ENCODE measurements at regions not wholly inside any gene's neighbourhood (a gene's known extent, or its start where the extent isn't known, plus 50 kb on each side); places are given as distances from the start of the nearest gene placed in this dataset.

- H3K27ac ChIP-seq, result no peak overlapping the region
- TF ChIP-seq EP300 (IDR thresholded peaks at IDR 0.05) (no peak), POLR2AphosphoS5 (IDR thresholded peaks at IDR 0.05) (no peak), CTCF (IDR thresholded peaks at IDR 0.05) (no peak), POLR2A (IDR thresholded peaks at IDR 0.05) (no peak)
- no peaks in the 10 kb centered on the region for H3K36me3 ChIP-seq
- DNase-seq, result no peak
- H3K4me1 ChIP-seq, result no peaks in the 10 kb centered on the region
- H3K27me3 ChIP-seq, result no peaks in the 10 kb centered on the region
- no peak overlapping the region for H3K4me3 ChIP-seq
- H3K9me3 ChIP-seq, result no peaks in the 10 kb centered on the region
- 11 to 48% methylated on average over 1 of the region's 1 CpG for WGBS, 2 donors
- intact Hi-C loops (cut with DNase I), result no loop called here
These were observed 667.6 kb upstream of the ACVR2A start for GRCh38 chr2:147177071-147177857.

GRCh38 chr2:147174824-147175254 lies 670.0 kb upstream of the ACVR2A start:
- no peaks in the 10 kb centered on the region for H3K4me1 ChIP-seq
- WGBS, 2 donors, result 40 to 62% methylated on average over 2 of the region's 2 CpGs
- no peaks in the 10 kb centered on the region for H3K36me3 ChIP-seq
- no peak overlapping the region for H3K4me3 ChIP-seq
- DNase-seq, result no peak
- TF ChIP-seq POLR2AphosphoS5 (IDR thresholded peaks at IDR 0.05) (no peak), CTCF (IDR thresholded peaks at IDR 0.05) (no peak), EP300 (IDR thresholded peaks at IDR 0.05) (no peak), POLR2A (IDR thresholded peaks at IDR 0.05) (no peak)
- H3K27me3 ChIP-seq, result no peaks in the 10 kb centered on the region
- H3K9me3 ChIP-seq, result no peaks in the 10 kb centered on the region
- intact Hi-C loops (cut with DNase I), result no loop called here
- no peak overlapping the region for H3K27ac ChIP-seq

GRCh38 chr2:147173798-147174197 lies 671.0 kb upstream of the ACVR2A start:
- Histone ChIP-seq H3K9me3 (no peaks in the 10 kb centered on the region), H3K27ac (no peak overlapping the region), H3K27me3 (no peaks in the 10 kb centered on the region), H3K4me1 (no peaks in the 10 kb centered on the region), H3K36me3 (no peaks in the 10 kb centered on the region), H3K4me3 (no peak overlapping the region)
- 90 to 93% methylated on average over 2 of the region's 2 CpGs for WGBS, 2 donors
- DNase-seq, result no peak
- intact Hi-C loops (cut with DNase I), result no loop called here
- TF ChIP-seq EP300 (IDR thresholded peaks at IDR 0.05) (no peak), POLR2A (IDR thresholded peaks at IDR 0.05) (no peak), CTCF (IDR thresholded peaks at IDR 0.05) (no peak), POLR2AphosphoS5 (IDR thresholded peaks at IDR 0.05) (no peak)

- WGBS, 2 donors, result 64% methylated on average over 1 of the region's 1 CpG
- TF ChIP-seq CTCF (IDR thresholded peaks at IDR 0.05) (no peak), POLR2A (IDR thresholded peaks at IDR 0.05) (no peak), POLR2AphosphoS5 (IDR thresholded peaks at IDR 0.05) (no peak), EP300 (IDR thresholded peaks at IDR 0.05) (no peak)
- no peaks in the 10 kb centered on the region for H3K9me3 ChIP-seq
- no peaks in the 10 kb centered on the region for H3K36me3 ChIP-seq
- intact Hi-C loops (cut with DNase I), result no loop called here
- H3K27ac ChIP-seq, result no peak overlapping the region
- H3K27me3 ChIP-seq, result no peaks in the 10 kb centered on the region
- H3K4me1 ChIP-seq, result no peaks in the 10 kb centered on the region
- DNase-seq, result no peak
- H3K4me3 ChIP-seq, result no peak overlapping the region
These were observed 671.6 kb upstream of the ACVR2A start for GRCh38 chr2:147173189-147173581.

All from sigmoid colon (tissue), 6 donors.